GM06990 (cell line): ENCODE measurements at regions not wholly inside any gene's neighbourhood (a gene's known extent, or its start where the extent isn't known, plus 50 kb on each side); places are given as distances from the start of the nearest gene placed in this dataset.

Experiments
- DNase-seq: peaks from one replicate; pipeline ENCODE4 v3.0.0-alpha.2; 2011; ENCODE audit not compliant: insufficient read length; ENCODE audit errors: extremely low read depth
- H3K27me3 ChIP-seq: replicated peaks from 2 replicates; pipeline ENCODE4 v1.6.0; 2011; ENCODE audit warnings: low read length; ENCODE audit not compliant: control insufficient read depth, insufficient read depth
- H3K36me3 ChIP-seq: 2 replicates; pipeline ENCODE4 v1.5.1; 2011; ENCODE audit warnings: low read length; ENCODE audit not compliant: control insufficient read depth, insufficient read depth
- H3K4me3 ChIP-seq: replicated peaks from 2 replicates; pipeline ENCODE4 v1.5.1; 2011; ENCODE audit warnings: low read depth, mild to moderate bottlenecking, control low read depth, low read length
- CTCF ChIP-seq: IDR thresholded peaks from 2 replicates; pipeline ENCODE4 v1.5.1; 2011; ENCODE audit warnings: low read length, control low read depth, mild to moderate bottlenecking, inconsistent platforms; ENCODE audit not compliant: insufficient read depth, poor library complexity, severe bottlenecking

GRCh38 chr1:219794085-219794743 lies 134.1 kb downstream of the SLC30A10 start:
- H3K36me3 ChIP-seq = no peaks in the 10 kb centered on the region
- H3K4me3 ChIP-seq = no peak overlapping the region
- DNase-seq = peak; percentile 40
- no peak for TF ChIP-seq CTCF
- H3K27me3 ChIP-seq = no peaks in the 10 kb centered on the region

- no peak for TF ChIP-seq CTCF
- DNase-seq = no peak
Observed at GRCh38 chr1:219792337-219793021, 135.9 kb downstream of the SLC30A10 start.

GRCh38 chr1:219791766-219792165 lies 136.6 kb downstream of the SLC30A10 start:
- TF ChIP-seq CTCF = no peak
- no peaks in the 10 kb centered on the region for H3K36me3 ChIP-seq

More at GRCh38 chr1:219792337-219793021, 135.9 kb downstream of the SLC30A10 start:
- Histone ChIP-seq H3K27me3 (no peaks in the 10 kb centered on the region), H3K36me3 (no peaks in the 10 kb centered on the region), H3K4me3 (no peak overlapping the region)

DNA sequence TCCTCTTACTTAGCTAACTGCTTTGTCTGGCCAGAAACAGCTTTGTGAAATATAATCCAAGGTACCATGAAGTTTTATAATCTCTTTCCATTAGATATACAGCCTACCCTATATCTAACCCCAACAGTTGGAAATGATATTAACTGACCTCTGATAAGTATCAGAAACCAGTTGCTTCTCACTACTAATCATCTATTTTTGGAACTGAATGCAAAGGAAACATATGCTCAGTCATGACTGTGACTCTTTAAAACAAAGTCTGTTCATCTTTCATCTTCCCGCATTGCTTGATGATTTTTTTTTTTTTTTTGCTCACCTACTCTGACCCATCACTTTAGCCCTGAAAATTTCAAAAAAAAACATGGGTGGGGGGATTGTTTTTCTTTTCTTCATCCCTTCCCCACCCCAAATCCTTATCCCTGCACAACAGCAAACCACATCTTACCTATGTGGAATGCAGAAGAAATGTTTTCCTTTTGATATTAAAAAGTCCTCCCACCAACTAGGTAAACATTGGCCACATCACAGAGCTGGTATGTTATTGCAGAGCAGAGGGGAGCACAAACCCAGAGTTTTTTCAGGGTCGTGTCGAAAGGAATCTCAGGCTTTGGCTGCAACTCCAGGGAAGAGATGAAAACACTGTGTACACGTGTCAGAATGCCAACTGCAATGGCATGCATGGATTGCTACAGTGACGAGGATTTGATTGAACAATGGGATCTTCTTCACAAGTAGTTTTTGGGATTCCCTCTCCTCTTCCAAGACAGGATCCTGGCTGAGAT lies 137.3 kb downstream of the SLC30A10 start:
- no peak for TF ChIP-seq CTCF
- DNase-seq = no peak
- no peaks in the 10 kb centered on the region for H3K27me3 ChIP-seq

More at GRCh38 chr1:219791766-219792165, 136.6 kb downstream of the SLC30A10 start:
- DNase-seq = no peak
- H3K27me3 ChIP-seq = no peaks in the 10 kb centered on the region
- H3K4me3 ChIP-seq = no peak overlapping the region

GRCh38 chr1:219788700-219789099 lies 139.7 kb downstream of the SLC30A10 start:
- no peak for TF ChIP-seq CTCF
- no peaks in the 10 kb centered on the region for H3K27me3 ChIP-seq
- no peaks in the 10 kb centered on the region for H3K36me3 ChIP-seq
- H3K4me3 ChIP-seq = no peak overlapping the region
- DNase-seq = no peak

More for the DNA sequence above, 137.3 kb downstream of the SLC30A10 start:
- Histone ChIP-seq H3K36me3 (no peaks in the 10 kb centered on the region), H3K4me3 (no peak overlapping the region)
